Heart left ventricle (tissue), 13 donors: ENCODE measurements at regions not wholly inside any gene's neighbourhood (a gene's known extent, or its start where the extent isn't known, plus 50 kb on each side); places are given as distances from the start of the nearest gene placed in this dataset.

Experiments
- POLR2A ChIP-seq, 2 donors: fragments of 450-650 bp; IDR thresholded peaks; one replicate each; pipeline ENCODE4 v1.6.1; 2017; ENCODE audit warnings: antibody characterized with exemption in 2 of 2, mild to moderate bottlenecking in 2 of 2, moderate library complexity in 2 of 2
- TF ChIP-seq, protein P1 (sequence below), 12 donors: fragments of 200-600 bp; sonication (generic) in 4 of 12; IDR thresholded peaks; one replicate each; pipeline versions ENCODE4 v1.5.0 to v1.8.0; 2018 to 2022; ENCODE audit warnings: antibody characterized with exemption in 12 of 12, mild to moderate bottlenecking in 5 of 12
- donor health status: ischemic (EF 13 %, LVEDD 7.1; RV severe dilation, severe dysfunction).
- donor health status: DM: no; HTN: yes; CAD: no.
- donor health status: DM: no; HTN: no; CAD: no.
- donor health status: ischemic (EF 25% LVEDD 6.9; RV normal size, moderate dysfunction).
- donor health status: ischemic (EF 25% LVEDD 5.7; RV mildly dilated, moderate dysfunction).
- donor health status: ischemic (EF 35%, LVEDD 5.7; RV mildly dilated, moderate dysfunction).
- donor health status: nonischemic (EF 11% LVEDD 7.7; RV severe dilation, severe dysfunction).
- donor health status: DM: yes; HTN: yes; CAD: no.
- donor health status: PGD.
- donor health status: ischemic (EF 29% LVEDD 5.4; RV normal size, mild dysfunction).
- donor health status: nonischemic (EF 23%, LVEDD 6.1; RV moderate dilation, normal function).

GRCh38 chr6:145228962-145229582, 506.2 kb downstream of the EPM2A start:
- TF ChIP-seq, protein P1, sequence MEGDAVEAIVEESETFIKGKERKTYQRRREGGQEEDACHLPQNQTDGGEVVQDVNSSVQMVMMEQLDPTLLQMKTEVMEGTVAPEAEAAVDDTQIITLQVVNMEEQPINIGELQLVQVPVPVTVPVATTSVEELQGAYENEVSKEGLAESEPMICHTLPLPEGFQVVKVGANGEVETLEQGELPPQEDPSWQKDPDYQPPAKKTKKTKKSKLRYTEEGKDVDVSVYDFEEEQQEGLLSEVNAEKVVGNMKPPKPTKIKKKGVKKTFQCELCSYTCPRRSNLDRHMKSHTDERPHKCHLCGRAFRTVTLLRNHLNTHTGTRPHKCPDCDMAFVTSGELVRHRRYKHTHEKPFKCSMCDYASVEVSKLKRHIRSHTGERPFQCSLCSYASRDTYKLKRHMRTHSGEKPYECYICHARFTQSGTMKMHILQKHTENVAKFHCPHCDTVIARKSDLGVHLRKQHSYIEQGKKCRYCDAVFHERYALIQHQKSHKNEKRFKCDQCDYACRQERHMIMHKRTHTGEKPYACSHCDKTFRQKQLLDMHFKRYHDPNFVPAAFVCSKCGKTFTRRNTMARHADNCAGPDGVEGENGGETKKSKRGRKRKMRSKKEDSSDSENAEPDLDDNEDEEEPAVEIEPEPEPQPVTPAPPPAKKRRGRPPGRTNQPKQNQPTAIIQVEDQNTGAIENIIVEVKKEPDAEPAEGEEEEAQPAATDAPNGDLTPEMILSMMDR (IDR thresholded peaks at IDR 0.05) = no peak
- TF ChIP-seq POLR2A (IDR thresholded peaks at IDR 0.05) = no peak
